HEK293T (cell line): ENCODE measurements at regions not wholly inside any gene's neighbourhood (a gene's known extent, or its start where the extent isn't known, plus 50 kb on each side); places are given as distances from the start of the nearest gene placed in this dataset.

Experiments
- BHLHE40 ChIP-seq: fragments of 450-650 bp; IDR thresholded peaks from 2 replicates; pipeline ENCODE4 v1.6.1; 2016; ENCODE audit warnings: mild to moderate bottlenecking, moderate library complexity, borderline replicate concordance
- FOXA1 ChIP-seq: fragments of 450-650 bp; IDR thresholded peaks from 2 replicates; pipeline ENCODE4 v1.6.1; 2016; ENCODE audit warnings: mild to moderate bottlenecking
- LEF1 ChIP-seq: fragments of 450-650 bp; IDR thresholded peaks from 2 replicates; pipeline ENCODE4 v1.6.1; 2017; ENCODE audit warnings: mild to moderate bottlenecking, borderline replicate concordance
- SUZ12 ChIP-seq: fragments of 450-650 bp; IDR thresholded peaks from 2 replicates; pipeline ENCODE4 v1.6.1; 2016; ENCODE audit warnings: mild to moderate bottlenecking
- TARDBP ChIP-seq: fragments of 450-650 bp; IDR thresholded peaks from 2 replicates; pipeline ENCODE4 v1.6.1; 2016

DNA sequence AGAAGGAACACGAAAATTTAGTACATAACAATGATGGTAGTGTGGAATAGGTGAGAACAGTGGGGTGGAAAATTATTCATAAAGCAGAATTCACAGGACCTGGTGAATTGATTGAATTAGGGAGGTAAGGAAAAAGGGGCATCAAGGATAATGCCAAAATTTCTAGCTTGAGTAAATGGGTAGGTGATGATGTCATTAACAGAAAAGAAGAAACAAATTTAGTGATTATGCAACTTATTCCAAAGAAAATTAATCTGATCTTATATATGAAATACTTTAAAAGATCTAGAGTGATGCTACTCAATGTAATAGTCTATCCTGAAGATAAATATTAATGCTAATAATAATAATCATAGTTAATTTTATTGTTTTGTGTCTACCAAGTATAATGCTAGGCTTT, 544.6 kb upstream of the LMCD1 start:
- TF ChIP-seq TARDBP, result no peak
- no peak for TF ChIP-seq SUZ12
- no peak for TF ChIP-seq BHLHE40
- no peak for TF ChIP-seq FOXA1
- no peak for TF ChIP-seq LEF1
